GM12801 (cell line): ENCODE measurements at regions not wholly inside any gene's neighbourhood (a gene's known extent, or its start where the extent isn't known, plus 50 kb on each side); places are given as distances from the start of the nearest gene placed in this dataset.

ENCODE experiments used
- TF ChIP-seq, protein P1 (sequence below): IDR thresholded peaks from one replicate; pipeline ENCODE4 v1.5.1; 2011; ENCODE audit warnings: control low read depth; ENCODE audit not compliant: insufficient read length; ENCODE audit errors: extremely low read depth

DNA sequence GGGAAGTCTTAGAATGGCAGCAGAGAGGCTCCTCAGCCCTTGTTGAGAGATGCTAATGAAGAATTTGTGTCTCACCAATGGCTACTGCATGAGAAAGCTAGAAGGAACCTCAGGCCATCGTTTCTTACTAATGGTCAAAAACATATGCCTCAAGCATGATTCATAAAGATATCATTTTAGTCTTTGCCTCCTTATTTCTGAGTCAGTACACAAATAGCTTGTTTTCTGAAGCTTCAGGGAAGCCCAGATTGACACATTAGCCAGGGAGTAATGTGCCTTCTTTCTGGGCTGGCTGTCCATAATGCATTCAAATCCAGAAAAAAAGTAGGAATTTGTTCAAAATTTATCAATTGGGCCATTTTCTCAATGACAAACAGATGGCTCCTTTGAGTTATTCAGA lies 169.4 kb upstream of the ZBED5 start:
- TF ChIP-seq, protein P1, sequence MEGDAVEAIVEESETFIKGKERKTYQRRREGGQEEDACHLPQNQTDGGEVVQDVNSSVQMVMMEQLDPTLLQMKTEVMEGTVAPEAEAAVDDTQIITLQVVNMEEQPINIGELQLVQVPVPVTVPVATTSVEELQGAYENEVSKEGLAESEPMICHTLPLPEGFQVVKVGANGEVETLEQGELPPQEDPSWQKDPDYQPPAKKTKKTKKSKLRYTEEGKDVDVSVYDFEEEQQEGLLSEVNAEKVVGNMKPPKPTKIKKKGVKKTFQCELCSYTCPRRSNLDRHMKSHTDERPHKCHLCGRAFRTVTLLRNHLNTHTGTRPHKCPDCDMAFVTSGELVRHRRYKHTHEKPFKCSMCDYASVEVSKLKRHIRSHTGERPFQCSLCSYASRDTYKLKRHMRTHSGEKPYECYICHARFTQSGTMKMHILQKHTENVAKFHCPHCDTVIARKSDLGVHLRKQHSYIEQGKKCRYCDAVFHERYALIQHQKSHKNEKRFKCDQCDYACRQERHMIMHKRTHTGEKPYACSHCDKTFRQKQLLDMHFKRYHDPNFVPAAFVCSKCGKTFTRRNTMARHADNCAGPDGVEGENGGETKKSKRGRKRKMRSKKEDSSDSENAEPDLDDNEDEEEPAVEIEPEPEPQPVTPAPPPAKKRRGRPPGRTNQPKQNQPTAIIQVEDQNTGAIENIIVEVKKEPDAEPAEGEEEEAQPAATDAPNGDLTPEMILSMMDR: no peak

DNA sequence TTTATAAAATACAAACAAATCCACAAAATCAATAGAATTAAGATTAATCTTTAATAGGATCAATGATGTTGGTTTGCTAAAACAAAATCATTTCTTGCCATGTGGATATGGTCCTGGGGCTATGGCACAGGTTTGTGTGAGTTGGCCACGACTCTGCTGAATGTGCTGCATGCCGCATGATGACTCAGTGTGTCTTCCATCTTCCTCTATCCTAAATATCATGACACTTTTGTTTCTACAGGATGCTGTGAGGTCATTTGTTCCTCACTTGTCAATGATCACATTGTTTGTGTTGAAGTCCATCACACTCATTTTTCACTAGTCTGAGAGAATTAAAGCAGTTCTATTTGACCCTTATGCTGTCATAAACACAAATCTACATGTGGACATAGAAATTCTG lies 167.2 kb upstream of the ZBED5 start:
- TF ChIP-seq, protein P1: no peak

DNA sequence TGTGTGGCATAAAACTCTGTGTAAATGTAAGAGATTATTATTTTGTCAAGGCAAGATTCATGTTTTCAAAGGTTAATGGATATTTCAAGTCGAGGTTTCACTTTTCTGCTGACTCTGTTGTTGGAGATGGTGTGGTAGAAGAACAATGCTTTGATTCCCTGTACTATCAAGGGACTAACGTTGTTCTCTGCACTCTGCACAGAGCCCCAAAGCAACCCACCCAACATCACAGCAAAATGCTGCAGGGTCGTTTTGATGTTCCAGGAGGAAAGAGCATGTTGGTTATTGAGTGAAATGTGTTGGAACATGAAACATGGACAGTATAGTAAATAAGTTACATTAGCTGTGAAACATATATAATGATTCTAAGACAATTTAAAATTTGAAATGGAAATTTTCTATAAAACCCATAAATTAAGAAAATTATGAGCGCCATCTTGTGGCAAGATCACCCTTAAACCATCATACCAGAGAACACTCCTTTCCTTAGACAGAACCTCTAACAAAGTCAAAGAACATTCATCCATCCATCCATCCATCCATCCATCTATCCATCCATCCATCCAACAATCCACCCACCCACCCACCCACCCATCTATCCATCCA lies 164.4 kb upstream of the ZBED5 start:
- TF ChIP-seq, protein P1: no peak

DNA sequence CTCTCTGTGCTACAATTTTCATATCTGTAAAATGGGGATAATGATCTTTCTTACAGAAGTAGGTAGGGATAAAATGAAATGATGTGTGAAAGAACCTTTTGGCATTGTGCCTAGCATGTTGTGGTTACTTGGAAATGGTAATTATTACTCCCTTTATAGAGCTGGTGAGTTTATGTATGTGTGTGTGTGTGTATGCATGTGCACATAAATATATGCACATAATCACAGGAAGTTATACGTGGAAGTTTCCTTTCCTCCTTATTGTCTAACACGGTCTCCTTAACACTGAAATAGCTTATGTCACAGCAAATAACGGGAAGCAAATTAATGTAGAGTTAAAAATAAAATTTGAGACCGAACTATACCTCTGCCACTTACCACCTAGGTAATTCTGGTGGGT lies 163.7 kb upstream of the ZBED5 start:
- TF ChIP-seq, protein P1: no peak

DNA sequence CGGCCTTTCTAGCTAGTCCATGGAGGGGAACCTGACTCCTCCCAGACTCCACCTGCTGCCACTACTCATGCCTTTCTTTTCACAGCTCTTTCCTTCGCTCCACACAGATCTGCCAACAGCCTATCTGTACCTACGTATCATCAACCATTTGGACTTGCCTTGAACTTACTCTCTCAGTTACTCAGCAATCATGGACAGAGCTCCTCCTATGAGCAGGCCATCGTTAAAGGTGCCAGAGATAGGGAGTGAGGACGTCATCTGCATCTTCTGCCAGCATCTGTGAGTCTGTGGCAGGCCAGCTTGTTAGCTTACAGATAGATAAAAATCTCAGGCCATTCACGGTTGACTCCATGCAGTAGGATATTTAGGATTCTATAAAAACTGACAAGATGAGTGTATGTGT lies 162.9 kb upstream of the ZBED5 start:
- TF ChIP-seq, protein P1: no peak

DNA sequence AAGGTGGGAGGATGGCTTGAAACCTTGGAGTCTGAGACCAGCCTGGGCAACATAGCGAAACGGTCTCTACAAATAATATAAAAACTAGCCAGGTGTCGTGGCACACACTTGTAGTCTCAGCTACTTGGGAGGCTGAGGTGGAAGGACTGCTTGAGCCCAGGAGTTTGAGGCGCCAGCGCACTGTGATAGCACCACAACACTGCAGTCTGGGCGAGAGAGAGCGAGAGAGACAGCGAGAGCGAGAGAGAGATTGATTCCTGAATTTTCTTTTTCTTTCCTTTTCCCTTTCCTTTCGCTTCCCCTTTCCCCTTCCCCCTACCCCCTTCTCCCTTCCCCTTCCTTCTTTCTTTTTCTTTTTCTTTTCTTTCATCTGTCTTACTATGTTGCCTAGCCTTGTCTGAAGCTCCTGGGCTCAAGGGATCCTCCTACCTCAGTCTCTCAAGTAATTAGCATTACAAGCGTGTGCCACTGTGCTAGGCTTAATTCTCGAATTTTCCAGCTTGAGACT lies 162.4 kb upstream of the ZBED5 start:
- TF ChIP-seq, protein P1: no peak

DNA sequence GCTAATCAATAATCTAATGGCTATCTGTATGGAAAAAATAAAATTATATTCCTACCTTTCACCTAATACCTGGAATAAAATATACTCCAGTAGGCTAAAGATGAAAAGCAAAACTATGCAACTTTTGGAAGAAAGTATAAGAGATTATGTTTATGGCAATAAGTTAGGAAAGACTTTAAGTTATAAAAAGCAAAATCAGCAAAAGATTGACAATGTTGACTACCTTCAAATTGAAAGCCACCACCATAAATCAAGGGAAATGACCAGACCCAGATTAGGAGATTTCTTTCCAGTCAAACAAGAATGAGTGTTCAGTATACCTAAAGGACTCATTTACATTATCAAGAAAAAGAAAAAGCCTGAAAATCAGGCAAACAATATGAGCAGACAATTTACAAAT lies 159.1 kb upstream of the ZBED5 start:
- TF ChIP-seq, protein P1: no peak

DNA sequence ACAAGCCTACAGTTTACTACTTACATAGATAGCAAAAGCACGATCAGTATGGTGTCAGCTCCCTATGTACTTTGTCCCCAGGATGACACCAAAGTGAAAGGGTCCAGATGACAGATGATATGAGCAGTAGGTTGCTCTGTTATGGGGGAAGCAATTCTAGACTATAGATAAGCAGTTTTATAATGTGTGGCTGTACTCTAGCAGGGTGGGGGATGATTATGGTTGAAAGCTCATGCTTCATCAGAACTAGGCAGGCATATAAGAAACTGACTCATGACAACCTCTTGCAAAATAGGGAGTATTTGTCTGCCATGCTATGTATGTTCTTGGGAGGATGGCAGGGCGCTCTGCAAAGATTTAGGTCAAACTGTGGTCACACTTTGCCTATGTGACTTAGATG lies 158.2 kb upstream of the ZBED5 start:
- TF ChIP-seq, protein P1: no peak
